Erythroblast (primary cell): ENCODE measurements at regions not wholly inside any gene's neighbourhood (a gene's known extent, or its start where the extent isn't known, plus 50 kb on each side); places are given as distances from the start of the nearest gene placed in this dataset.

Experiments
- GATA1 ChIP-seq: IDR thresholded peaks from 2 replicates; pipeline ENCODE4 v1.6.1; 2011; ENCODE audit warnings: low read depth, mild to moderate bottlenecking, control low read depth, low read length, moderate library complexity
- POLR2A ChIP-seq: IDR thresholded peaks from 2 replicates; pipeline ENCODE4 v1.6.1; 2011; ENCODE audit warnings: mild to moderate bottlenecking, low read length

DNA sequence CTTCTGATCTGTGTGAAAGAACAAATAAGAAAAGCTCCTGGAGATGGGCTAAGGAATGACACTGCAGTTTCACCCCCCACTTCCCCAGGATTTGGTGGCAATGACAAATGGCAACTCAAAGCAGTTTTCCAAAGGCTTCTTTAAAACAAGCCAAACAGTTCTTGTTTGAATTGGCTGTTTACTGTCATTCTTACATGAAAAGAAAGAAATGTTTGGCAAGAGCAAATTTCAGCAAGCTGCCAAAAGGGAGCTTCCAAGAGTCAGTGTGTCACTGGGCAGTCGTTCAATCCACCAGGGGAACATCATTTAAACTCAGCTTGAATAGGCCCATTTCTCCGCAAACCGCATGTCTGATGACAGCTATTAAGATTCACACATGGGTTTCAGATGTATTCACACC is 119.0 kb upstream of the RHOBTB1 start:
- TF ChIP-seq POLR2A (no peak), GATA1 (no peak)
